GM12874 (cell line): ENCODE measurements at regions not wholly inside any gene's neighbourhood (a gene's known extent, or its start where the extent isn't known, plus 50 kb on each side); places are given as distances from the start of the nearest gene placed in this dataset.

Source experiments
- CTCF ChIP-seq: IDR thresholded peaks from 2 replicates; pipeline ENCODE4 v1.5.1; 2011; ENCODE audit warnings: low read depth, mild to moderate bottlenecking, control low read depth, low read length, moderate library complexity; ENCODE audit not compliant: insufficient read depth

GRCh38 chr10:118246332-118247295, 95.5 kb downstream of the FAM204A start:
- TF ChIP-seq CTCF: no peak

- TF ChIP-seq CTCF: no peak
These were observed 98.2 kb downstream of the FAM204A start for GRCh38 chr10:118243907-118244306.

GRCh38 chr10:118241229-118242137, 100.6 kb downstream of the FAM204A start:
- peak; percentile 87 for TF ChIP-seq CTCF

GRCh38 chr10:118239236-118239630, 102.9 kb downstream of the FAM204A start:
- TF ChIP-seq CTCF: no peak

GRCh38 chr10:118238573-118239235, 103.4 kb downstream of the FAM204A start:
- TF ChIP-seq CTCF: no peak

GRCh38 chr10:118237930-118238329, 104.2 kb downstream of the FAM204A start:
- TF ChIP-seq CTCF: no peak
